GM12878 (cell line): ENCODE measurements at regions not wholly inside any gene's neighbourhood (a gene's known extent, or its start where the extent isn't known, plus 50 kb on each side); places are given as distances from the start of the nearest gene placed in this dataset.

Source experiments
- ATAC-seq: fragments of 200-7000 bp; cut with Tn5 transposase; 3 replicates; pipeline ENCODE4 v1.9.1; 2020; ENCODE audit warnings: mild to moderate bottlenecking, moderate library complexity
- BruUV-seq: library from RNA; stranded (reverse); fragments of 400-500 nt; replicated peaks from 2 replicates; lab custom pipeline; 2021; lab: Mats Ljungman, UMichigan
- CTCF ChIA-PET: fragments of 300-600 bp; sonication (Branson Sonifier 250); formaldehyde crosslinking; extraction: SDS; loops from one replicate; lab custom pipeline; 2021; ENCODE audit warnings: inconsistent platforms; lab: Yijun Ruan, JAX
- POLR2A ChIA-PET: fragments of 350-600 bp; formaldehyde crosslinking; extraction: SDS; loops from one replicate; lab custom pipeline; 2021; ENCODE audit warnings: inconsistent platforms; lab: Charles Lee
- RAD21 ChIA-PET: fragments of 300-600 bp; sonication (Branson Sonifier 250); formaldehyde crosslinking; loops from one replicate; lab custom pipeline; 2023; ENCODE audit warnings: antibody characterized with exemption; ENCODE audit not compliant: unreplicated experiment; lab: Charles Lee
- SMC1A ChIA-PET: fragments of 300-600 bp; sonication (Branson Sonifier 250); formaldehyde crosslinking; loops from one replicate; lab custom pipeline; 2023; ENCODE audit not compliant: unreplicated experiment, uncharacterized antibody; lab: Charles Lee
- DNase-seq: peaks from one replicate; pipeline ENCODE4 v3.0.0-alpha.2; 2011; ENCODE audit warnings: low read depth, low spot score
- FAIRE-seq: peaks from 3 replicates; lab custom pipeline; 2011; peaks lifted over from hg19 to GRCh38; lab: Jason Lieb, UNC
- H2AFZ ChIP-seq: 2 replicates; pipeline ENCODE4 v1.6.0; 2011; ENCODE audit warnings: low read depth, low read length, control low read depth; ENCODE audit not compliant: control insufficient read depth
- H3K27ac ChIP-seq: 2 replicates; pipeline ENCODE4 v1.5.1; 2011; ENCODE audit warnings: control low read depth; ENCODE audit not compliant: control insufficient read depth, insufficient read depth
- H3K27me3 ChIP-seq, 2 experiments: replicated peaks in 1 of 2; 2 replicates each; pipeline versions ENCODE4 v1.6.0 to v1.6.1; 2011; ENCODE audit warnings: low read length in 1 of 2; ENCODE audit not compliant: control insufficient read depth in 2 of 2, insufficient read depth in 2 of 2
- H3K36me3 ChIP-seq, 2 experiments: 2 replicates each; pipeline ENCODE4 v1.5.1; 2011; ENCODE audit warnings: low read length in 1 of 2; ENCODE audit not compliant: control insufficient read depth in 2 of 2, insufficient read depth in 2 of 2
- H3K4me1 ChIP-seq: 2 replicates; pipeline ENCODE4 v1.6.1; 2011; ENCODE audit warnings: mild to moderate bottlenecking, low read length, moderate library complexity, mixed read lengths; ENCODE audit not compliant: control insufficient read depth, insufficient read depth
- H3K4me2 ChIP-seq: 2 replicates; pipeline ENCODE4 v1.6.0; 2011; ENCODE audit warnings: control low read depth; ENCODE audit not compliant: control insufficient read depth, insufficient read depth
- H3K4me3 ChIP-seq: fragments of 200-600 bp; sonication (generic); 2 replicates; pipeline ENCODE4 v1.5.1; 2016
- H3K79me2 ChIP-seq: 2 replicates; pipeline ENCODE4 v1.6.0; 2011; ENCODE audit warnings: low read length; ENCODE audit not compliant: control insufficient read depth, insufficient read depth
- H3K9ac ChIP-seq: 2 replicates; pipeline ENCODE4 v1.8.0; 2011; ENCODE audit warnings: low read length, control low read depth, mixed read lengths; ENCODE audit not compliant: control insufficient read depth, insufficient read depth
- H3K9me3 ChIP-seq: replicated peaks from 3 replicates; pipeline ENCODE4 v1.5.1; 2011; ENCODE audit warnings: mild to moderate bottlenecking, low read length; ENCODE audit not compliant: control insufficient read depth, insufficient read depth
- H4K20me1 ChIP-seq: 2 replicates; pipeline ENCODE4 v1.6.0; 2011; ENCODE audit not compliant: control insufficient read depth, insufficient read depth
- CHD4 ChIP-seq: fragments of 200-600 bp; sonication (generic); IDR thresholded peaks from 2 replicates; pipeline ENCODE4 v1.6.1; 2016; ENCODE audit warnings: mild to moderate bottlenecking
- NBN ChIP-seq: fragments of 450-650 bp; IDR thresholded peaks from 2 replicates; pipeline ENCODE4 v1.6.1; 2016
- NRF1 ChIP-seq: conservative IDR thresholded peaks from 2 replicates; pipeline ENCODE4 v1.6.1; 2011; ENCODE audit warnings: mild to moderate bottlenecking, low read depth, low read length, improper control_type of control experiment
- TCF3 ChIP-seq: IDR thresholded peaks from 2 replicates; pipeline ENCODE4 v1.6.1; 2012; ENCODE audit warnings: low read depth, mild to moderate bottlenecking, low read length, borderline replicate concordance; ENCODE audit not compliant: insufficient read depth
- WGBS: methylation state at CpG from one replicate; pipeline ENCODE4 v1.1.6; 2016; ENCODE audit warnings: low lambda C conversion rate; ENCODE audit not compliant: insufficient replicate concordance, insufficient coverage; ENCODE audit errors: missing lambda C conversion rate; 5-methylcytosine and 5-hydroxymethylcytosine counted together
- in situ Hi-C: fragments of 300-500 bp; cut with MboI; formaldehyde crosslinking; loops from 9 replicates; pipeline ENCODE4 v1.14.3; 2018; ENCODE audit warnings: mixed read lengths
- intact Hi-C: fragments of 100-400 bp; cut with micrococcal nuclease; formaldehyde crosslinking; loops from one replicate; pipeline ENCODE4 v1.14.2; 2022; ENCODE audit not compliant: unreplicated experiment
- TF ChIP-seq, protein P1 (sequence below): fragments of 450-650 bp; formaldehyde crosslinking; IDR thresholded peaks from 2 replicates; pipeline ENCODE4 v1.4.0; 2020; ENCODE audit warnings: mild to moderate bottlenecking, moderate library complexity
- TF ChIP-seq, protein P2 (sequence below): fragments of 450-650 bp; IDR thresholded peaks from 2 replicates; pipeline ENCODE4 v1.6.1; 2016; ENCODE audit warnings: mild to moderate bottlenecking, moderate library complexity, borderline replicate concordance
- TF ChIP-seq, protein P3 (sequence below): fragments of 450-650 bp; IDR thresholded peaks from 2 replicates; pipeline ENCODE4 v1.6.1; 2014; ENCODE audit warnings: mild to moderate bottlenecking

DNA sequence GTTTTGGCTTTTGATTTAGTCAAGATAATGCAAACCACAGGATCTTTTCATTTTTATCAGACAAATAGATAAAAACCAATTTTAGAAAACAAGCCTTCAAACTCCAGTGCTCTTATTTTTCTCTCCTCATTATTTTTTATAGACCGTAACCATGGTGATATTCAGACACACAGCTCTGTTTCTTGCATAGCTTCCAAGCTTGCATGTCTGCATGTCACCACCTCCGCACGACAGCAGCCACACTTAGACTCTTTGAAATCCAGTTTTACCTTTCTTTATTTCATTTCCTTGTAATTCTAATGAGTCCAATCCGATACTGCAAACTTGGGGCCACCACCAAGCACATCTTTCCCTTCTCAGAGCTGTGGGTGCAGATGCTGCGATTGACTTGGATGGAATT is 94.3 kb upstream of the GPM6A start:
- BruUV-seq, result no TSS peak
- Histone ChIP-seq H3K4me3 (no peak overlapping the region), H3K9ac (no peak overlapping the region), H4K20me1 (no peaks in the 10 kb centered on the region), H3K36me3 (no peaks in the 10 kb centered on the region), H3K79me2 (no peaks in the 10 kb centered on the region), H2AFZ (no peak overlapping the region), H3K27ac (no peak overlapping the region), H3K9me3 (no peaks in the 10 kb centered on the region), H3K4me2 (no peak overlapping the region), H3K27me3 (no peaks in the 10 kb centered on the region), H3K4me1 (no peaks in the 10 kb centered on the region)
- ATAC-seq, result no peak
- in situ Hi-C loops (no loop called here), intact Hi-C loops (no loop called here)
- ChIA-PET CTCF (no interaction called here), RAD21 (no interaction called here), SMC1A (interaction anchor here (0.6 to 1.0 kb wide), 2 partner anchors 9 to 24 kb away, joined by 3 to 4 read pairs; no protein-coding TSS in a partner anchor), POLR2A (no interaction called here)
- no peak for DNase-seq
- no peak for TF ChIP-seq CHD4
- TF ChIP-seq, protein P1, sequence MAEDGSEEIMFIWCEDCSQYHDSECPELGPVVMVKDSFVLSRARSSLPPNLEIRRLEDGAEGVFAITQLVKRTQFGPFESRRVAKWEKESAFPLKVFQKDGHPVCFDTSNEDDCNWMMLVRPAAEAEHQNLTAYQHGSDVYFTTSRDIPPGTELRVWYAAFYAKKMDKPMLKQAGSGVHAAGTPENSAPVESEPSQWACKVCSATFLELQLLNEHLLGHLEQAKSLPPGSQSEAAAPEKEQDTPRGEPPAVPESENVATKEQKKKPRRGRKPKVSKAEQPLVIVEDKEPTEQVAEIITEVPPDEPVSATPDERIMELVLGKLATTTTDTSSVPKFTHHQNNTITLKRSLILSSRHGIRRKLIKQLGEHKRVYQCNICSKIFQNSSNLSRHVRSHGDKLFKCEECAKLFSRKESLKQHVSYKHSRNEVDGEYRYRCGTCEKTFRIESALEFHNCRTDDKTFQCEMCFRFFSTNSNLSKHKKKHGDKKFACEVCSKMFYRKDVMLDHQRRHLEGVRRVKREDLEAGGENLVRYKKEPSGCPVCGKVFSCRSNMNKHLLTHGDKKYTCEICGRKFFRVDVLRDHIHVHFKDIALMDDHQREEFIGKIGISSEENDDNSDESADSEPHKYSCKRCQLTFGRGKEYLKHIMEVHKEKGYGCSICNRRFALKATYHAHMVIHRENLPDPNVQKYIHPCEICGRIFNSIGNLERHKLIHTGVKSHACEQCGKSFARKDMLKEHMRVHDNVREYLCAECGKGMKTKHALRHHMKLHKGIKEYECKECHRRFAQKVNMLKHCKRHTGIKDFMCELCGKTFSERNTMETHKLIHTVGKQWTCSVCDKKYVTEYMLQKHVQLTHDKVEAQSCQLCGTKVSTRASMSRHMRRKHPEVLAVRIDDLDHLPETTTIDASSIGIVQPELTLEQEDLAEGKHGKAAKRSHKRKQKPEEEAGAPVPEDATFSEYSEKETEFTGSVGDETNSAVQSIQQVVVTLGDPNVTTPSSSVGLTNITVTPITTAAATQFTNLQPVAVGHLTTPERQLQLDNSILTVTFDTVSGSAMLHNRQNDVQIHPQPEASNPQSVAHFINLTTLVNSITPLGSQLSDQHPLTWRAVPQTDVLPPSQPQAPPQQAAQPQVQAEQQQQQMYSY (CRISPR knock-in tag), result no peak
- no peak for TF ChIP-seq NRF1
- TF ChIP-seq, protein P2, sequence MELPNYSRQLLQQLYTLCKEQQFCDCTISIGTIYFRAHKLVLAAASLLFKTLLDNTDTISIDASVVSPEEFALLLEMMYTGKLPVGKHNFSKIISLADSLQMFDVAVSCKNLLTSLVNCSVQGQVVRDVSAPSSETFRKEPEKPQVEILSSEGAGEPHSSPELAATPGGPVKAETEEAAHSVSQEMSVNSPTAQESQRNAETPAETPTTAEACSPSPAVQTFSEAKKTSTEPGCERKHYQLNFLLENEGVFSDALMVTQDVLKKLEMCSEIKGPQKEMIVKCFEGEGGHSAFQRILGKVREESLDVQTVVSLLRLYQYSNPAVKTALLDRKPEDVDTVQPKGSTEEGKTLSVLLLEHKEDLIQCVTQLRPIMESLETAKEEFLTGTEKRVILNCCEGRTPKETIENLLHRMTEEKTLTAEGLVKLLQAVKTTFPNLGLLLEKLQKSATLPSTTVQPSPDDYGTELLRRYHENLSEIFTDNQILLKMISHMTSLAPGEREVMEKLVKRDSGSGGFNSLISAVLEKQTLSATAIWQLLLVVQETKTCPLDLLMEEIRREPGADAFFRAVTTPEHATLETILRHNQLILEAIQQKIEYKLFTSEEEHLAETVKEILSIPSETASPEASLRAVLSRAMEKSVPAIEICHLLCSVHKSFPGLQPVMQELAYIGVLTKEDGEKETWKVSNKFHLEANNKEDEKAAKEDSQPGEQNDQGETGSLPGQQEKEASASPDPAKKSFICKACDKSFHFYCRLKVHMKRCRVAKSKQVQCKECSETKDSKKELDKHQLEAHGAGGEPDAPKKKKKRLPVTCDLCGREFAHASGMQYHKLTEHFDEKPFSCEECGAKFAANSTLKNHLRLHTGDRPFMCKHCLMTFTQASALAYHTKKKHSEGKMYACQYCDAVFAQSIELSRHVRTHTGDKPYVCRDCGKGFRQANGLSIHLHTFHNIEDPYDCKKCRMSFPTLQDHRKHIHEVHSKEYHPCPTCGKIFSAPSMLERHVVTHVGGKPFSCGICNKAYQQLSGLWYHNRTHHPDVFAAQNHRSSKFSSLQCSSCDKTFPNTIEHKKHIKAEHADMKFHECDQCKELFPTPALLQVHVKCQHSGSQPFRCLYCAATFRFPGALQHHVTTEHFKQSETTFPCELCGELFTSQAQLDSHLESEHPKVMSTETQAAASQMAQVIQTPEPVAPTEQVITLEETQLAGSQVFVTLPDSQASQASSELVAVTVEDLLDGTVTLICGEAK, result no peak
- TF ChIP-seq TCF3, result no peak
- no peak for TF ChIP-seq NBN
- TF ChIP-seq, protein P3, sequence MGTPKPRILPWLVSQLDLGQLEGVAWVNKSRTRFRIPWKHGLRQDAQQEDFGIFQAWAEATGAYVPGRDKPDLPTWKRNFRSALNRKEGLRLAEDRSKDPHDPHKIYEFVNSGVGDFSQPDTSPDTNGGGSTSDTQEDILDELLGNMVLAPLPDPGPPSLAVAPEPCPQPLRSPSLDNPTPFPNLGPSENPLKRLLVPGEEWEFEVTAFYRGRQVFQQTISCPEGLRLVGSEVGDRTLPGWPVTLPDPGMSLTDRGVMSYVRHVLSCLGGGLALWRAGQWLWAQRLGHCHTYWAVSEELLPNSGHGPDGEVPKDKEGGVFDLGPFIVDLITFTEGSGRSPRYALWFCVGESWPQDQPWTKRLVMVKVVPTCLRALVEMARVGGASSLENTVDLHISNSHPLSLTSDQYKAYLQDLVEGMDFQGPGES, result no peak
- FAIRE-seq, result no peak
- 32% methylated on average over 5 of the region's 5 CpGs for WGBS
